T-helper 17 cell (primary cell): ENCODE measurements at regions not wholly inside any gene's neighbourhood (a gene's known extent, or its start where the extent isn't known, plus 50 kb on each side); places are given as distances from the start of the nearest gene placed in this dataset.
"Not testable (repeated sequence)": the region's sequence is repeated elsewhere in the genome, so short reads cannot be mapped to it uniquely, and the experiment has no call there.

ENCODE experiments used
- ATAC-seq: fragments of 150-1000 bp; cut with Tn5 transposase; 2 replicates; pipeline ENCODE4 v1.10.0; 2021; ENCODE audit warnings: mild to moderate bottlenecking, moderate library complexity
- DNase-seq, 3 donors: peaks; one replicate each; pipeline versions ENCODE4 v3.0.0 to v3.0.0-alpha.2; 2020 to 2021
- H3K9me3 ChIP-seq: one replicate; pipeline ENCODE4 v1.7.0; 2013; ENCODE audit warnings: low read length, mild to moderate bottlenecking; ENCODE audit not compliant: control insufficient read depth, poor library complexity, severe bottlenecking
- H3K27ac Mint-ChIP-seq: one replicate; pipeline ENCODE4 v1.8.0; 2022; ENCODE audit warnings: mild to moderate bottlenecking, moderate library complexity, mixed read lengths
- H3K27me3 Mint-ChIP-seq: one replicate; pipeline ENCODE4 v1.8.0; 2022; ENCODE audit warnings: mixed read lengths
- H3K36me3 Mint-ChIP-seq: one replicate; pipeline ENCODE4 v1.8.0; 2022; ENCODE audit warnings: low read depth, mixed read lengths
- H3K4me1 Mint-ChIP-seq: one replicate; pipeline ENCODE4 v1.8.0; 2022; ENCODE audit warnings: mild to moderate bottlenecking, mixed read lengths
- H3K4me3 Mint-ChIP-seq: one replicate; pipeline ENCODE4 v1.8.0; 2022; ENCODE audit warnings: mild to moderate bottlenecking, moderate library complexity, mixed read lengths

GRCh38 chr9:108032079-108032478, 542.5 kb upstream of the KLF4 start:
- not testable (repeated sequence) for DNase-seq, H3K4me1 Mint-ChIP-seq, H3K4me3 Mint-ChIP-seq, H3K36me3 Mint-ChIP-seq, H3K27ac Mint-ChIP-seq, H3K9me3 ChIP-seq, H3K27me3 Mint-ChIP-seq, ATAC-seq

GRCh38 chr9:108031221-108031620, 541.7 kb upstream of the KLF4 start:
- H3K36me3 Mint-ChIP-seq, H3K9me3 ChIP-seq, H3K4me1 Mint-ChIP-seq, DNase-seq, H3K27me3 Mint-ChIP-seq, H3K4me3 Mint-ChIP-seq, ATAC-seq, H3K27ac Mint-ChIP-seq: not testable (repeated sequence)

- not testable (repeated sequence) for H3K4me1 Mint-ChIP-seq, H3K9me3 ChIP-seq, H3K27me3 Mint-ChIP-seq, H3K4me3 Mint-ChIP-seq, DNase-seq, H3K36me3 Mint-ChIP-seq, ATAC-seq, H3K27ac Mint-ChIP-seq
These were observed 537.1 kb upstream of the KLF4 start for GRCh38 chr9:108026718-108027117.

- Mint-ChIP-seq H3K36me3 (no peaks in the 10 kb centered on the region), H3K4me3 (no peak overlapping the region), H3K27ac (no peak overlapping the region), H3K4me1 (no peaks in the 10 kb centered on the region), H3K27me3 (no peaks in the 10 kb centered on the region)
- H3K9me3 ChIP-seq, result no peaks in the 10 kb centered on the region
- no peak for DNase-seq
- ATAC-seq, result no peak
These were observed 535.0 kb upstream of the KLF4 start for GRCh38 chr9:108024604-108025003.

GRCh38 chr9:108022246-108022935, 532.8 kb upstream of the KLF4 start:
- H3K27ac Mint-ChIP-seq, result no peak overlapping the region
- no peaks in the 10 kb centered on the region for H3K9me3 ChIP-seq
- H3K4me1 Mint-ChIP-seq, result no peaks in the 10 kb centered on the region
- no peaks in the 10 kb centered on the region for H3K27me3 Mint-ChIP-seq
- no peaks in the 10 kb centered on the region for H3K36me3 Mint-ChIP-seq
- ATAC-seq (no peak), DNase-seq (no peak)
- H3K4me3 Mint-ChIP-seq, result no peak overlapping the region

- ATAC-seq, result no peak
- H3K27me3 Mint-ChIP-seq, result no peaks in the 10 kb centered on the region
- no peaks in the 10 kb centered on the region for H3K9me3 ChIP-seq
- no peaks in the 10 kb centered on the region for H3K36me3 Mint-ChIP-seq
- H3K4me3 Mint-ChIP-seq, result no peak overlapping the region
- no peaks in the 10 kb centered on the region for H3K4me1 Mint-ChIP-seq
- DNase-seq, result no peak
- no peak overlapping the region for H3K27ac Mint-ChIP-seq
These were observed 531.6 kb upstream of the KLF4 start for GRCh38 chr9:108021096-108021710.

GRCh38 chr9:108019821-108020220, 530.3 kb upstream of the KLF4 start:
- no peak overlapping the region for H3K4me3 Mint-ChIP-seq
- no peak for ATAC-seq
- H3K36me3 Mint-ChIP-seq, result no peaks in the 10 kb centered on the region
- H3K4me1 Mint-ChIP-seq, result no peaks in the 10 kb centered on the region
- no peaks in the 10 kb centered on the region for H3K27me3 Mint-ChIP-seq
- DNase-seq, result no peak
- H3K27ac Mint-ChIP-seq, result no peak overlapping the region
- no peaks in the 10 kb centered on the region for H3K9me3 ChIP-seq

- no peaks in the 10 kb centered on the region for H3K27me3 Mint-ChIP-seq
- ATAC-seq (no peak), DNase-seq (no peak)
- no peak overlapping the region for H3K27ac Mint-ChIP-seq
- H3K4me1 Mint-ChIP-seq, result no peaks in the 10 kb centered on the region
- no peak overlapping the region for H3K4me3 Mint-ChIP-seq
- no peaks in the 10 kb centered on the region for H3K36me3 Mint-ChIP-seq
- H3K9me3 ChIP-seq, result no peaks in the 10 kb centered on the region
These were observed 528.1 kb upstream of the KLF4 start for GRCh38 chr9:108017671-108018070.

- H3K36me3 Mint-ChIP-seq, result no peaks in the 10 kb centered on the region
- H3K27ac Mint-ChIP-seq, result no peak overlapping the region
- no peaks in the 10 kb centered on the region for H3K27me3 Mint-ChIP-seq
These were observed 526.9 kb upstream of the KLF4 start for GRCh38 chr9:108016446-108016845.

GRCh38 chr9:108015690-108016089, 526.1 kb upstream of the KLF4 start:
- H3K4me3 Mint-ChIP-seq, result no peak overlapping the region
- H3K27ac Mint-ChIP-seq, result no peak overlapping the region
- no peaks in the 10 kb centered on the region for H3K4me1 Mint-ChIP-seq
- no peak for ATAC-seq
- H3K27me3 Mint-ChIP-seq, result no peaks in the 10 kb centered on the region
- DNase-seq, result no peak
- H3K9me3 ChIP-seq, result no peaks in the 10 kb centered on the region
- no peaks in the 10 kb centered on the region for H3K36me3 Mint-ChIP-seq

More at GRCh38 chr9:108016446-108016845, 526.9 kb upstream of the KLF4 start:
- no peaks in the 10 kb centered on the region for H3K4me1 Mint-ChIP-seq
- DNase-seq (no peak), ATAC-seq (no peak)
- no peaks in the 10 kb centered on the region for H3K9me3 ChIP-seq
- no peak overlapping the region for H3K4me3 Mint-ChIP-seq

- Mint-ChIP-seq H3K36me3 (no peaks in the 10 kb centered on the region), H3K4me3 (no peak overlapping the region), H3K27ac (no peak overlapping the region), H3K4me1 (no peaks in the 10 kb centered on the region), H3K27me3 (no peaks in the 10 kb centered on the region)
- ATAC-seq (no peak), DNase-seq (no peak)
- H3K9me3 ChIP-seq, result no peaks in the 10 kb centered on the region
These were observed 524.8 kb upstream of the KLF4 start for GRCh38 chr9:108014353-108014752.

GRCh38 chr9:108012886-108013665, 523.5 kb upstream of the KLF4 start:
- no peak for DNase-seq
- no peaks in the 10 kb centered on the region for H3K4me1 Mint-ChIP-seq
- no peak for ATAC-seq
- H3K36me3 Mint-ChIP-seq, result no peaks in the 10 kb centered on the region
- no peak overlapping the region for H3K27ac Mint-ChIP-seq
- no peaks in the 10 kb centered on the region for H3K27me3 Mint-ChIP-seq
- no peak overlapping the region for H3K4me3 Mint-ChIP-seq
- no peaks in the 10 kb centered on the region for H3K9me3 ChIP-seq

- no peaks in the 10 kb centered on the region for H3K9me3 ChIP-seq
- H3K4me3 Mint-ChIP-seq, result no peak overlapping the region
- no peak for DNase-seq
- H3K27me3 Mint-ChIP-seq, result no peaks in the 10 kb centered on the region
- no peak for ATAC-seq
- H3K4me1 Mint-ChIP-seq, result no peaks in the 10 kb centered on the region
- no peak overlapping the region for H3K27ac Mint-ChIP-seq
- no peaks in the 10 kb centered on the region for H3K36me3 Mint-ChIP-seq
These were observed 522.8 kb upstream of the KLF4 start for GRCh38 chr9:108012405-108012804.
